Body of pancreas (tissue), 4 donors: ENCODE measurements at regions not wholly inside any gene's neighbourhood (a gene's known extent, or its start where the extent isn't known, plus 50 kb on each side); places are given as distances from the start of the nearest gene placed in this dataset.

Source experiments
- ATAC-seq: fragments of 150-250 bp; one replicate; pipeline ENCODE4 v1.9.1; 2016
- DNase-seq, 4 donors: peaks; one replicate each; pipeline ENCODE4 v3.0.0-alpha.2; 2019
- H3K27ac ChIP-seq, 4 donors: fragments of 200-600 bp; sonication (generic); 1 replicate in 3 of 4; 2 replicates in 1 of 4; pipeline versions ENCODE4 v1.5.1 to v1.6.1; 2016 to 2019; ENCODE audit warnings: mild to moderate bottlenecking in 1 of 4, mixed read lengths in 1 of 4, moderate library complexity in 1 of 4
- H3K27me3 ChIP-seq, 2 donors: fragments of 200-600 bp; sonication (generic); one replicate each; pipeline ENCODE4 v1.6.0; 2016; ENCODE audit warnings: mild to moderate bottlenecking in 1 of 2
- H3K36me3 ChIP-seq, 2 donors: fragments of 200-600 bp; sonication (generic); replicated peaks in 1 of 2; 2 replicates each; pipeline ENCODE4 v1.5.1; 2016; ENCODE audit warnings: low read depth in 2 of 2; ENCODE audit not compliant: insufficient read depth in 1 of 2
- H3K4me1 ChIP-seq: fragments of 200-600 bp; sonication (generic); one replicate; pipeline ENCODE4 v1.6.0; 2016
- H3K4me3 ChIP-seq, 2 donors: fragments of 200-600 bp; sonication (generic); 1 replicate in 1 of 2; 2 replicates in 1 of 2; pipeline ENCODE4 v1.5.1; 2016 to 2019
- H3K9me3 ChIP-seq, 3 donors: fragments of 200-600 bp; sonication (generic); 1 replicate in 2 of 3; 2 replicates in 1 of 3; pipeline ENCODE4 v1.5.1; 2016
- POLR2A ChIP-seq, 3 donors: fragments of 450-650 bp; IDR thresholded peaks; one replicate each; pipeline ENCODE4 v1.6.1; 2016; ENCODE audit warnings: antibody characterized with exemption in 3 of 3, mild to moderate bottlenecking in 2 of 3
- WGBS, 2 donors: methylation state at CpG; one replicate each; pipeline ENCODE4 v1.1.5; 2017; 5-methylcytosine and 5-hydroxymethylcytosine counted together
- intact Hi-C: fragments of 100-400 bp; cut with DNase I; formaldehyde crosslinking; loops from one replicate; pipeline ENCODE4 v1.15.1; 2023
- TF ChIP-seq, protein P1 (sequence below), 7 experiments: fragments of 450-650 bp in 4 of 7; fragments of 200-600 bp in 3 of 7; sonication (generic) in 3 of 7; IDR thresholded peaks; one replicate each; pipeline ENCODE4 v1.5.1; 2016 to 2019; ENCODE audit warnings: antibody characterized with exemption in 7 of 7

DNA sequence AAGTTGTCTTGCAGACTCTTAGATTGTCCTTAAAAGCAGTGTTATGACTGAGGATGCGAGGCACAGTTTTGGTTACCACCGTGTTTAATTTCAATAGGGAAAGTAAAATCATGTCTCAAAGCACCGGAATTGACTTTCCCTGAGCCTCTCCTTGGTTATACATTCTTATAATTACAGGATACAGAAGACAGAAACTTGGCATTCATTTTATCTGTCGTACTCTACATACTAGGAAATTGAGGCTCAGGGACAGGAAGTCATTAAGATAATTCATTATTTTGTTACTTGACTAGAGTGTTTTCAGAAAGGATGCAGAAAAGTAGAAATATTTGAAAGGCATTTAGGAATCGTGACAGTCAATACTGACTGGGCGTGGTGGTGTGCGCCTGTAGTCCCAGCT, 54.0 kb upstream of the SPATA31D4 start:
- intact Hi-C loops, result no loop called here
- peaks cover 10% of the 10 kb centered on the region for H3K4me1 ChIP-seq
- TF ChIP-seq, protein P1, sequence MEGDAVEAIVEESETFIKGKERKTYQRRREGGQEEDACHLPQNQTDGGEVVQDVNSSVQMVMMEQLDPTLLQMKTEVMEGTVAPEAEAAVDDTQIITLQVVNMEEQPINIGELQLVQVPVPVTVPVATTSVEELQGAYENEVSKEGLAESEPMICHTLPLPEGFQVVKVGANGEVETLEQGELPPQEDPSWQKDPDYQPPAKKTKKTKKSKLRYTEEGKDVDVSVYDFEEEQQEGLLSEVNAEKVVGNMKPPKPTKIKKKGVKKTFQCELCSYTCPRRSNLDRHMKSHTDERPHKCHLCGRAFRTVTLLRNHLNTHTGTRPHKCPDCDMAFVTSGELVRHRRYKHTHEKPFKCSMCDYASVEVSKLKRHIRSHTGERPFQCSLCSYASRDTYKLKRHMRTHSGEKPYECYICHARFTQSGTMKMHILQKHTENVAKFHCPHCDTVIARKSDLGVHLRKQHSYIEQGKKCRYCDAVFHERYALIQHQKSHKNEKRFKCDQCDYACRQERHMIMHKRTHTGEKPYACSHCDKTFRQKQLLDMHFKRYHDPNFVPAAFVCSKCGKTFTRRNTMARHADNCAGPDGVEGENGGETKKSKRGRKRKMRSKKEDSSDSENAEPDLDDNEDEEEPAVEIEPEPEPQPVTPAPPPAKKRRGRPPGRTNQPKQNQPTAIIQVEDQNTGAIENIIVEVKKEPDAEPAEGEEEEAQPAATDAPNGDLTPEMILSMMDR (IDR thresholded peaks at IDR 0.05), result no peak
- no peak for TF ChIP-seq POLR2A (IDR thresholded peaks at IDR 0.05)
- ATAC-seq (no peak), DNase-seq (no peak)
- 71 to 84% methylated on average over 7 of the region's 7 CpGs for whole genome bisulfite sequencing, 2 donors
- no peaks in the 10 kb centered on the region for H3K27me3 ChIP-seq
- no peaks in the 10 kb centered on the region for H3K36me3 ChIP-seq
- H3K27ac ChIP-seq, result no peak overlapping the region
- no peaks in the 10 kb centered on the region for H3K9me3 ChIP-seq
- H3K4me3 ChIP-seq, result no peak overlapping the region

DNA sequence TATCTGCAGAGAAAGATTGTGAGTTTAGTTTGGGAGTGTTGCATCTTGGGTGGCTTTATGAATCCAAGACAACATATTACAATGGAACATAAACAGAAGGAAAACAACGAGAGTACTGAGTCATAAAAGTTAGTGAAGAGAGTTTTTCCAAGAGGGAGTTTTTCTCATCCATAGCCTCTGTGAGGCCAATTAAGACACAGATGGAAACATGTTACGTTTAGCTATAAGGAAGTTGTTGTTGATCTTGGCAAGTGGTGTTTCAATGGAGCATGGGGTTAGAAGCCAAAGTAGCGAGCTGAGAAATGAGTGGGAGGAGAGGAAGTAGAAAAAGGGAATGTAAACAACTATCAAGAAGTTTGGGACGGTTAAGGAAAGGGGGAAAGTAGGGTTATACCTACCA, 53.3 kb upstream of the SPATA31D4 start:
- WGBS, 2 donors, result 39 to 57% methylated on average over 4 of the region's 4 CpGs
- no peaks in the 10 kb centered on the region for H3K36me3 ChIP-seq
- no peak for TF ChIP-seq POLR2A (IDR thresholded peaks at IDR 0.05)
- TF ChIP-seq, protein P1 (IDR thresholded peaks at IDR 0.05), result no peak
- ATAC-seq (no peak), DNase-seq (no peak)
- H3K27me3 ChIP-seq, result no peaks in the 10 kb centered on the region
- intact Hi-C loops, result no loop called here
- H3K9me3 ChIP-seq, result no peaks in the 10 kb centered on the region
- H3K4me1 ChIP-seq, result peaks cover 14% of the 10 kb centered on the region
- no peak overlapping the region for H3K4me3 ChIP-seq
- H3K27ac ChIP-seq, result no peak overlapping the region

DNA sequence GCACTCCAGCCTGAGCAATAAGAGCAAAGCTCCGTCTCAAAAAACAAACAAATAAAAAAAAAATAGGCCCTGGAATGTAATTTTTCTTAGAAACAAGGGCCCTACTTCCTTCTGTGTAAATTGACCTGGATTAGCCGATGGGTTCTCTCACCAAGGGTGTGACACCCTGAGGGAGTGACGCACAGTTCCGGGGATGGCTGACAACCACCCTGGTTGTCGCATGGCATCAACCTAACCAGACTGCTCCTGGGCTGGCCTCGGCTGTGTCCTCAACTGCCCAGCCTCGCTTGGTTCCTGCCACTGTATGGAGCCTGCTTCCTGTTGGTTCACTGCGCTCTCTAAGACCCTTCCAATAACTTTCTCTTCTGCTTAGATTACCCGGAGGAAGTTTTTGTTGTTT, 51.2 kb upstream of the SPATA31D4 start:
- ATAC-seq, result no peak
- Histone ChIP-seq H3K4me1 (peaks cover 14% of the 10 kb centered on the region), H3K36me3 (no peaks in the 10 kb centered on the region), H3K4me3 (no peak overlapping the region), H3K9me3 (no peaks in the 10 kb centered on the region), H3K27ac (no peak overlapping the region), H3K27me3 (no peaks in the 10 kb centered on the region)
- WGBS, 2 donors, result 75 to 81% methylated on average over 6 to 9 of the region's 9 CpGs
- no peak for DNase-seq
- intact Hi-C loops, result no loop called here
- TF ChIP-seq, protein P1 (IDR thresholded peaks at IDR 0.05), result no peak
- TF ChIP-seq POLR2A (IDR thresholded peaks at IDR 0.05), result no peak
